ENCODE measurements at regions not wholly inside any gene's neighbourhood (a gene's known extent, or its start where the extent isn't known, plus 50 kb on each side); places are given as distances from the start of the nearest gene placed in this dataset.

DNA sequence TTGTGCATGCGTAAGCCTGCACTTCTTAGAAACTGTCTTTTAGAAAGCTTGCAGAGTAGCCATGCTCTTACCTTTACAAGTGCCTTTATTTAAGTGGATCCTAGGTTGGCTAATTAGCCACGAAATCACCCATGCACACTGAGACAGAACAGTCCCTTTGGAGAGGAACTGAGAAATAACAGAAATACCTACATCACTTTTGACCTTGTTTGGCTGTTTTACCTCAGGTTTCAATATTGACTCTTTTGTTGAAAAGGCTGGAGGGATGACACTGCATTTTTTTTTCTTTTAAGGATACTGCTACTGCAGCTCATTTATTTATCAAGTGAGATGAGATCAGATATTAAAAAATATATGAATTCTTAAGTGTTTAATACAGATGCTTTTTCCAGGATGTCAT, 155.6 kb upstream of the GOLIM4 start:
- DNase-seq (ENCODE audit: low spot score), result no peak
- Mint-ChIP-seq H3K4me3 (ENCODE audit: unreplicated experiment) (no peak overlapping the region), H3K27me3 (ENCODE audit: low read depth) (peaks cover 5% of the 10 kb centered on the region), H3K9me3 (ENCODE audit: low read depth) (no peaks in the 10 kb centered on the region), H3K27ac (ENCODE audit: unreplicated experiment) (no peak overlapping the region), H3K36me3 (ENCODE audit: low read depth) (no peaks in the 10 kb centered on the region), H3K4me1 (ENCODE audit: low read depth) (peaks cover 19% of the 10 kb centered on the region)
- TF ChIP-seq, protein P1, sequence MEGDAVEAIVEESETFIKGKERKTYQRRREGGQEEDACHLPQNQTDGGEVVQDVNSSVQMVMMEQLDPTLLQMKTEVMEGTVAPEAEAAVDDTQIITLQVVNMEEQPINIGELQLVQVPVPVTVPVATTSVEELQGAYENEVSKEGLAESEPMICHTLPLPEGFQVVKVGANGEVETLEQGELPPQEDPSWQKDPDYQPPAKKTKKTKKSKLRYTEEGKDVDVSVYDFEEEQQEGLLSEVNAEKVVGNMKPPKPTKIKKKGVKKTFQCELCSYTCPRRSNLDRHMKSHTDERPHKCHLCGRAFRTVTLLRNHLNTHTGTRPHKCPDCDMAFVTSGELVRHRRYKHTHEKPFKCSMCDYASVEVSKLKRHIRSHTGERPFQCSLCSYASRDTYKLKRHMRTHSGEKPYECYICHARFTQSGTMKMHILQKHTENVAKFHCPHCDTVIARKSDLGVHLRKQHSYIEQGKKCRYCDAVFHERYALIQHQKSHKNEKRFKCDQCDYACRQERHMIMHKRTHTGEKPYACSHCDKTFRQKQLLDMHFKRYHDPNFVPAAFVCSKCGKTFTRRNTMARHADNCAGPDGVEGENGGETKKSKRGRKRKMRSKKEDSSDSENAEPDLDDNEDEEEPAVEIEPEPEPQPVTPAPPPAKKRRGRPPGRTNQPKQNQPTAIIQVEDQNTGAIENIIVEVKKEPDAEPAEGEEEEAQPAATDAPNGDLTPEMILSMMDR (IDR thresholded peaks at IDR 0.05), result no peak

DNA sequence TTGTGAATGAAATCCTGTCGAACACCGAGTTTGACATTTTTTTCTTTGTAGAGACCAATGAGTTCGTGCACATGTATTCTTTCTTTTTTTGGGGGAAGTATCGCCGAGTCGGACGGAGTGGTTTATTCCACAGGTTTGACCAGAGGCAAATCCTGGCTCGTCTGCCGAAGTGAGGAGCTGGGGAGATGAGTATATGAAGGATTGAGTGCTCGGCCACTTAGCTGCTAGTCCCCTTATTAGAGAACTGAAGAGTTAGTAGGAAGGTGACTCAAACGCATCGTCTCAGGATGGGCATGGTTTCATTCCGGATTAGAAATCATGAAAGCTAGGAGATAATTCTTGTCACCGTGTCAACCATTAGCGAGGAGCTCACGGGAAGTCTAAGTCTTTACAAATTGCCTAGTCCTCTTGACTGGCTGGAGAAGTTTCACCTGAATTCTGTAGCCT, 154.7 kb upstream of the GOLIM4 start:
- H3K4me3 Mint-ChIP-seq (ENCODE audit: unreplicated experiment), result peak overlapping the region; percentile 93
- TF ChIP-seq, protein P1 (IDR thresholded peaks at IDR 0.05), result no peak
- peaks cover 6% of the 10 kb centered on the region for H3K27me3 Mint-ChIP-seq (ENCODE audit: low read depth)
- DNase-seq (ENCODE audit: low spot score), result no peak
- H3K36me3 Mint-ChIP-seq (ENCODE audit: low read depth), result no peaks in the 10 kb centered on the region
- H3K27ac Mint-ChIP-seq (ENCODE audit: unreplicated experiment), result no peak overlapping the region
- H3K9me3 Mint-ChIP-seq (ENCODE audit: low read depth), result no peaks in the 10 kb centered on the region
- H3K4me1 Mint-ChIP-seq (ENCODE audit: low read depth), result peaks cover 19% of the 10 kb centered on the region

DNA sequence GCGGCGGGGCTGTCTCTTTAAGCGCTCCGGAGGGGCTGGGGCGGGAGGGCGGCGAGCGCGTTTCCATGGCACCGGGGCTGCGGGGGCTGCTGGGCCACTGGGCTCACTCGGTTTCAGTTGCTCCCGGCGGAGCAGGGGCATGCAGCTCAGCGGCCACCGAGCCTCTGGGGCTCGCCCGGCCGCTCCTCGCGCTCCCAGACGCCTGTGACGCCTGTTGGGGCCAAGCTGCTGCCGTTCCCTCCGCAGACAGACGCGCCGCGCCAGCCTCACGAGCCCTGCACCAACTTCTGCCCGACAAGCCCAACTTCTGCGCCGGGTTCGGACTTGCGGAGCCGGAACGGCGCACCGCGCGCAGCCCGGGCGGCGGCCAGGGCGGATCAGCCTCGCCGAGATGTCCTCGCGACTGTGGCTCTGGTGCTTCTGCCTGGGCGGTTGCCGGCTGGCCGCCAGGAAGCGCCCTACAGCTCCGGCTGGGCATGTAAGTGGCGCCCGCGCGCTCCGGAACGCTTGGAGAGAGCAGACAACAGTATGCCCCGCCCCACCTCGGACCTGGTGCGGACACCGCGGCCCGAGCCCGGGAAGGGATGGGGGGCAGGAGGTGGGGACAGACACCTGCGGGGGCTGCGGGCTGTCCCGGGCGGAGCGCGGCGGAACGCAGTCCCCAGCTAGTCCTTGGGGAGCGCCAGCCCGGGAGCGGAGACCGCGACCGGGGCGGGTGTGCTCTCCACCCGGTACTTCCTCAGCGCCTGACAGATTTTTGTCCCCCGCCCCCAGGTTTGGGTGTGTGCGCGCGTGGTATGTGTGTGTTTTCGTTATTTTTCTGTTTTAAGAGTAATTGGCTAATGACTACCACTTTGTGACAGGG, 154.1 kb upstream of the GOLIM4 start:
- Mint-ChIP-seq H3K27ac (ENCODE audit: unreplicated experiment) (no peak overlapping the region), H3K9me3 (ENCODE audit: low read depth) (no peaks in the 10 kb centered on the region), H3K4me1 (ENCODE audit: low read depth) (peaks cover 19% of the 10 kb centered on the region), H3K36me3 (ENCODE audit: low read depth) (no peaks in the 10 kb centered on the region), H3K27me3 (ENCODE audit: low read depth) (peaks cover 6% of the 10 kb centered on the region), H3K4me3 (ENCODE audit: unreplicated experiment) (peak overlapping the region; percentile 93)
- DNase-seq (ENCODE audit: low spot score), result peak; percentile 95
- TF ChIP-seq, protein P1 (IDR thresholded peaks at IDR 0.05), result peak; percentile 79

DNA sequence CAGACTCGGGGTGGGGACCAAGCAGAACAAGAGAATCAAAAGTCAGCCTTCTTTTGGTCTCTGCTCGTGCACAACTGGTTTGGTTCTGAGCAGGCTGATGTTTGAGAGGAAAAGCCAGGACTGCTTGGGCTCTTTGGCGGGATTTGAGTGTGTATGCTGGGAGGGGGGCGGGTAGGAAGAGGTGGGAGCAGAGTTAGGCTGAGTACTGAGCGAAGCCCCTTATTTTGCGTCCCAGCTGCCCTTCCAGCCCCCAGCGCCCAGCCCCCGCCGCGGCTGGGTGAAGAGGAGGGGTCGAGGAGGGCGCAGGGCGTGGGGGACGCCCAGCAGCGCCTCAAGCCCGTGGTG, 153.5 kb upstream of the GOLIM4 start:
- H3K36me3 Mint-ChIP-seq (ENCODE audit: low read depth), result no peaks in the 10 kb centered on the region

DNA sequence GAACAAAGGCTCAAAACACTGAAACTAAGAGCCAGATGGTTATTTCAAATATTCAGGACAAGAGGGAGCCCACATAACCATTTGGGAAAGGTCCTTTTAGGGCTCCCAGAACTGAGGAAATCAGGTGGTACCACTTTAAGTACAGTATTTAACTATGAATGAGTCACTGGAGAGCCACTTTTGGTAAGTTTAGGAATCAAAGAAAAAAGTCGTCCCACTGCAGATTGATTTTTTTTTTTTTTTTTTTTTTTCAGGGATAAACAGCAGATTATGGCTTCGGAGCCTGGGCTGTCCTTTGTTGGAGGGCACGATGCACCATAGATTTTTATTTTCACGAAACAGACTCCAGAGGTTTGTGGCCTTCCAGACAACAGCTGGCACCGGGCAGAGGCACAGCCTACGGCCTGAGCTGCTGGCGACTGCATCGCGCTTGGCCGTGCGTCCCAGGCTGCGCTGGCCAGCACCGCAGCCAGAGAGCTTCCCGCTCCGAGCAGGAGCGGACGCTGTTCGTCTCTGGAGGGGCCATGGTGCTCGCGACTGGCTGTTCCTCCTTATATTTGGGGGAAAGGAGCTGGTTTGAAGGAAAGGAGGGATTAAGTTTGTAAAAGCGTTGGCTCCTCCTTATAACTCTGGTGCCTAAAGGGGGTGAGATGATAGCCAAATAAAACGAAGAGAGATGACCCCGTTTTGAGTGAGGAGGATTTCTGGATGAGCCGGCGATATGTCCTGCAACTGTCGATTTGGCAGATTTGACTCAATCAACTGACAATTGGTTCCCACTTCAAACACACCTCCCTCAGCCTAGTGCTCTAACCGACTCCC, 152.9 kb upstream of the GOLIM4 start:
- Mint-ChIP-seq H3K27me3 (ENCODE audit: low read depth) (peaks cover 8% of the 10 kb centered on the region), H3K9me3 (ENCODE audit: low read depth) (no peaks in the 10 kb centered on the region), H3K4me3 (ENCODE audit: unreplicated experiment) (peak overlapping the region; percentile 93), H3K36me3 (ENCODE audit: low read depth) (no peaks in the 10 kb centered on the region), H3K27ac (ENCODE audit: unreplicated experiment) (peak overlapping the region; percentile 79), H3K4me1 (ENCODE audit: low read depth) (peaks cover 19% of the 10 kb centered on the region)
- TF ChIP-seq, protein P1 (IDR thresholded peaks at IDR 0.05), result no peak
- no peak for DNase-seq (ENCODE audit: low spot score)

More for the DNA sequence above, 153.5 kb upstream of the GOLIM4 start:
- Mint-ChIP-seq H3K4me3 (ENCODE audit: unreplicated experiment) (peak overlapping the region; percentile 93), H3K27ac (ENCODE audit: unreplicated experiment) (peak overlapping the region; percentile 56), H3K4me1 (ENCODE audit: low read depth) (peaks cover 19% of the 10 kb centered on the region), H3K27me3 (ENCODE audit: low read depth) (peaks cover 6% of the 10 kb centered on the region), H3K9me3 (ENCODE audit: low read depth) (no peaks in the 10 kb centered on the region)
- TF ChIP-seq, protein P1 (IDR thresholded peaks at IDR 0.05), result no peak
- DNase-seq (ENCODE audit: low spot score), result no peak
